ENCODE measurements at regions not wholly inside any gene's neighbourhood (a gene's known extent, or its start where the extent isn't known, plus 50 kb on each side); places are given as distances from the start of the nearest gene placed in this dataset.

GRCh38 chr6:79420054-79420453 is 117.2 kb downstream of the LCA5 start:
- Histone ChIP-seq H3K4me1 (peaks cover under 1% of the 10 kb centered on the region; the same call in 1 of the 2 replicates), H3K9me3 (no peaks in the 10 kb centered on the region), H3K36me3 (ENCODE audit: control insufficient read depth, insufficient read depth, low read length) (no peaks in the 10 kb centered on the region), H3K27me3 (replicated peaks; ENCODE audit: control insufficient read depth, insufficient read depth, low read length) (no peaks in the 10 kb centered on the region), H3K4me3 (ENCODE audit: low read depth, low read length) (no peak overlapping the region)
- intact Hi-C loops (cut with micrococcal nuclease; ENCODE audit: unreplicated experiment): no loop called here
- no peaks in the 10 kb centered on the region for H3K4me1 Mint-ChIP-seq (ENCODE audit: low read depth, unreplicated experiment)
- no peak for DNase-seq
- H3K27ac Mint-ChIP-seq (ENCODE audit: unreplicated experiment): no peak overlapping the region
- no peaks in the 10 kb centered on the region for H3K27me3 Mint-ChIP-seq (ENCODE audit: insufficient read depth, unreplicated experiment)
- CTCF ChIA-PET: interaction anchor here (0.6 to 1.7 kb wide), 3 partner anchors 11 to 253 kb away, joined by 3 to 8 read pairs (median 3); no protein-coding TSS in a partner anchor
- no peak overlapping the region for H3K4me3 Mint-ChIP-seq (ENCODE audit: unreplicated experiment)
- no peaks in the 10 kb centered on the region for H3K36me3 Mint-ChIP-seq (ENCODE audit: insufficient read depth, unreplicated experiment)
- POLR2A ChIA-PET: no interaction called here
- H3K9me3 Mint-ChIP-seq (ENCODE audit: unreplicated experiment): no peaks in the 10 kb centered on the region
- TF ChIP-seq CTCF (IDR thresholded peaks at IDR 0.05; ENCODE audit: insufficient read depth in 1 of 2, low read depth in 1 of 2, low read length in 1 of 2, severe bottlenecking in 1 of 2, unreplicated experiment in 1 of 2): no peak
- no TSS peak for BruUV-seq (replicated peaks)

GRCh38 chr6:79416931-79417330 is 120.3 kb downstream of the LCA5 start:
- no peak overlapping the region for H3K4me3 ChIP-seq (ENCODE audit: low read depth, low read length)
- H3K27ac Mint-ChIP-seq (ENCODE audit: unreplicated experiment): no peak overlapping the region
- H3K36me3 Mint-ChIP-seq (ENCODE audit: insufficient read depth, unreplicated experiment): no peaks in the 10 kb centered on the region
- POLR2A ChIA-PET: no interaction called here
- TF ChIP-seq CTCF (IDR thresholded peaks at IDR 0.05; ENCODE audit: insufficient read depth in 1 of 2, low read depth in 1 of 2, low read length in 1 of 2, severe bottlenecking in 1 of 2, unreplicated experiment in 1 of 2): no peak
- H3K27me3 ChIP-seq (replicated peaks; ENCODE audit: control insufficient read depth, insufficient read depth, low read length): no peaks in the 10 kb centered on the region
- no TSS peak for BruUV-seq (replicated peaks)
- no peaks in the 10 kb centered on the region for H3K27me3 Mint-ChIP-seq (ENCODE audit: insufficient read depth, unreplicated experiment)
- no peaks in the 10 kb centered on the region for H3K36me3 ChIP-seq (ENCODE audit: control insufficient read depth, insufficient read depth, low read length)
- no peak for DNase-seq
- no peaks in the 10 kb centered on the region for H3K9me3 Mint-ChIP-seq (ENCODE audit: unreplicated experiment)
- no peaks in the 10 kb centered on the region for H3K4me1 Mint-ChIP-seq (ENCODE audit: low read depth, unreplicated experiment)
- H3K4me3 Mint-ChIP-seq (ENCODE audit: unreplicated experiment): no peak overlapping the region
- intact Hi-C loops (cut with micrococcal nuclease; ENCODE audit: unreplicated experiment): no loop called here
- peaks cover 14% of the 10 kb centered on the region for H3K4me1 ChIP-seq
- H3K9me3 ChIP-seq: no peaks in the 10 kb centered on the region
- CTCF ChIA-PET: no interaction called here

GRCh38 chr6:79413562-79414002 is 123.6 kb downstream of the LCA5 start:
- Histone ChIP-seq H3K27me3 (replicated peaks; ENCODE audit: control insufficient read depth, insufficient read depth, low read length) (no peaks in the 10 kb centered on the region), H3K9me3 (no peaks in the 10 kb centered on the region), H3K4me1 (peaks cover 14% of the 10 kb centered on the region), H3K36me3 (ENCODE audit: control insufficient read depth, insufficient read depth, low read length) (no peaks in the 10 kb centered on the region), H3K4me3 (ENCODE audit: low read depth, low read length) (no peak overlapping the region)
- intact Hi-C loops (cut with micrococcal nuclease; ENCODE audit: unreplicated experiment): no loop called here
- BruUV-seq (replicated peaks): no TSS peak
- no peak for TF ChIP-seq CTCF (IDR thresholded peaks at IDR 0.05; ENCODE audit: insufficient read depth in 1 of 2, low read depth in 1 of 2, low read length in 1 of 2, severe bottlenecking in 1 of 2, unreplicated experiment in 1 of 2)
- Mint-ChIP-seq H3K27ac (ENCODE audit: unreplicated experiment) (no peak overlapping the region), H3K9me3 (ENCODE audit: unreplicated experiment) (no peaks in the 10 kb centered on the region), H3K36me3 (ENCODE audit: insufficient read depth, unreplicated experiment) (no peaks in the 10 kb centered on the region), H3K27me3 (ENCODE audit: insufficient read depth, unreplicated experiment) (no peaks in the 10 kb centered on the region), H3K4me1 (ENCODE audit: low read depth, unreplicated experiment) (peaks cover 5% of the 10 kb centered on the region), H3K4me3 (ENCODE audit: unreplicated experiment) (no peak overlapping the region)
- ChIA-PET POLR2A (no interaction called here), CTCF (no interaction called here)
- DNase-seq: no peak

All from Caco-2 (cell line).